Vagina (tissue), 2 donors: ENCODE measurements at regions not wholly inside any gene's neighbourhood (a gene's known extent, or its start where the extent isn't known, plus 50 kb on each side); places are given as distances from the start of the nearest gene placed in this dataset.

Source experiments
- POLR2A ChIP-seq, 2 donors: fragments of 450-650 bp; IDR thresholded peaks; one replicate each; pipeline ENCODE4 v1.6.1; 2017; ENCODE audit warnings: antibody characterized with exemption in 2 of 2, mild to moderate bottlenecking in 2 of 2, moderate library complexity in 2 of 2
- POLR2AphosphoS5 ChIP-seq, 2 donors: sonication (generic); formaldehyde crosslinking; IDR thresholded peaks; one replicate each; pipeline ENCODE4 v1.9.0; 2017; ENCODE audit warnings: antibody characterized with exemption in 2 of 2, mild to moderate bottlenecking in 2 of 2, low read depth in 1 of 2; ENCODE audit not compliant: insufficient read depth in 1 of 2
- TF ChIP-seq, protein P1 (sequence below), 3 experiments: fragments of 450-650 bp in 2 of 3; fragments of 200-600 bp in 1 of 3; sonication (generic) in 1 of 3; IDR thresholded peaks; one replicate each; pipeline ENCODE4 v1.5.1; 2017 to 2019; ENCODE audit warnings: antibody characterized with exemption in 3 of 3, mild to moderate bottlenecking in 2 of 3, moderate library complexity in 2 of 3

- TF ChIP-seq POLR2AphosphoS5 (IDR thresholded peaks at IDR 0.05; ENCODE audit: insufficient read depth in 1 of 2, low read depth in 1 of 2) (no peak), POLR2A (IDR thresholded peaks at IDR 0.05) (no peak)
- TF ChIP-seq, protein P1, sequence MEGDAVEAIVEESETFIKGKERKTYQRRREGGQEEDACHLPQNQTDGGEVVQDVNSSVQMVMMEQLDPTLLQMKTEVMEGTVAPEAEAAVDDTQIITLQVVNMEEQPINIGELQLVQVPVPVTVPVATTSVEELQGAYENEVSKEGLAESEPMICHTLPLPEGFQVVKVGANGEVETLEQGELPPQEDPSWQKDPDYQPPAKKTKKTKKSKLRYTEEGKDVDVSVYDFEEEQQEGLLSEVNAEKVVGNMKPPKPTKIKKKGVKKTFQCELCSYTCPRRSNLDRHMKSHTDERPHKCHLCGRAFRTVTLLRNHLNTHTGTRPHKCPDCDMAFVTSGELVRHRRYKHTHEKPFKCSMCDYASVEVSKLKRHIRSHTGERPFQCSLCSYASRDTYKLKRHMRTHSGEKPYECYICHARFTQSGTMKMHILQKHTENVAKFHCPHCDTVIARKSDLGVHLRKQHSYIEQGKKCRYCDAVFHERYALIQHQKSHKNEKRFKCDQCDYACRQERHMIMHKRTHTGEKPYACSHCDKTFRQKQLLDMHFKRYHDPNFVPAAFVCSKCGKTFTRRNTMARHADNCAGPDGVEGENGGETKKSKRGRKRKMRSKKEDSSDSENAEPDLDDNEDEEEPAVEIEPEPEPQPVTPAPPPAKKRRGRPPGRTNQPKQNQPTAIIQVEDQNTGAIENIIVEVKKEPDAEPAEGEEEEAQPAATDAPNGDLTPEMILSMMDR (IDR thresholded peaks at IDR 0.05): no peak
These were observed 81.5 kb downstream of the ARL4A start for GRCh38 chr7:12768948-12769347.
